IMR-90 (cell line): ENCODE measurements at regions not wholly inside any gene's neighbourhood (a gene's known extent, or its start where the extent isn't known, plus 50 kb on each side); places are given as distances from the start of the nearest gene placed in this dataset.
"Not testable (repeated sequence)": the region's sequence is repeated elsewhere in the genome, so short reads cannot be mapped to it uniquely, and the experiment has no call there.

Source experiments
- ATAC-seq: fragments of 200-7000 bp; cut with Tn5 transposase; 2 replicates; pipeline ENCODE4 v1.9.1; 2020; ENCODE audit warnings: low read depth, mild to moderate bottlenecking, moderate library complexity
- BruUV-seq: library from RNA; stranded (reverse); fragments of 400-500 nt; replicated peaks from 2 replicates; lab custom pipeline; 2021; lab: Mats Ljungman, UMichigan
- CTCF ChIA-PET: fragments of 300-600 bp; formaldehyde crosslinking; extraction: SDS; loops from one replicate; lab custom pipeline; 2021; ENCODE audit warnings: antibody characterized with exemption; lab: Yijun Ruan, JAX
- POLR2A ChIA-PET: fragments of 300-600 bp; sonication (Branson Sonifier 250); formaldehyde crosslinking; loops from one replicate; lab custom pipeline; 2022; ENCODE audit warnings: antibody characterized with exemption; ENCODE audit not compliant: unreplicated experiment; lab: Charles Lee
- DNase-seq: peaks from one replicate; pipeline ENCODE4 v3.0.0; 2013
- H2AFZ ChIP-seq: replicated peaks from 2 replicates; pipeline ENCODE3; 2013; ENCODE audit warnings: low read length, mild to moderate bottlenecking; ENCODE audit not compliant: poor library complexity
- H2AK5ac ChIP-seq: 2 replicates; pipeline ENCODE4 v1.6.1; 2013; ENCODE audit warnings: low read depth, low read length, inconsistent platforms
- H2AK9ac ChIP-seq: replicated peaks from 2 replicates; pipeline ENCODE3; 2013; ENCODE audit warnings: mild to moderate bottlenecking, low read depth, low read length, moderate library complexity; ENCODE audit not compliant: poor library complexity
- H2BK120ac ChIP-seq: 2 replicates; pipeline ENCODE4 v1.6.1; 2013; ENCODE audit warnings: low read depth, low read length, inconsistent platforms
- H2BK15ac ChIP-seq: 3 replicates; pipeline ENCODE4 v1.6.1; 2013; ENCODE audit warnings: low read depth, low read length, inconsistent platforms
- H2BK20ac ChIP-seq: 2 replicates; pipeline ENCODE4 v1.6.1; 2013; ENCODE audit warnings: low read depth, mild to moderate bottlenecking, inconsistent platforms, low read length, moderate library complexity
- H2BK5ac ChIP-seq: 2 replicates; pipeline ENCODE4 v1.6.1; 2013; ENCODE audit warnings: mild to moderate bottlenecking, low read depth, low read length, inconsistent platforms; ENCODE audit not compliant: poor library complexity, severe bottlenecking
- H3K14ac ChIP-seq: replicated peaks from 2 replicates; pipeline ENCODE4 v1.6.1; 2013; ENCODE audit warnings: low read depth, low read length, inconsistent platforms
- H3K18ac ChIP-seq: 2 replicates; pipeline ENCODE4 v1.6.1; 2013; ENCODE audit warnings: low read depth, low read length, control low read depth
- H3K23ac ChIP-seq: 2 replicates; pipeline ENCODE4 v1.6.1; 2013; ENCODE audit warnings: low read depth, low read length, inconsistent platforms
- H3K27ac ChIP-seq: 2 replicates; pipeline ENCODE4 v1.5.1; 2013; ENCODE audit warnings: mild to moderate bottlenecking, control low read depth, low read length; ENCODE audit not compliant: insufficient read depth
- H3K27me3 ChIP-seq: 2 replicates; pipeline ENCODE4 v1.6.1; 2013; ENCODE audit warnings: low read length; ENCODE audit not compliant: control insufficient read depth, insufficient read depth
- H3K36me3 ChIP-seq: 2 replicates; pipeline ENCODE4 v1.6.1; 2013; ENCODE audit warnings: low read length, mixed read lengths; ENCODE audit not compliant: control insufficient read depth, insufficient read depth
- H3K4ac ChIP-seq: 2 replicates; pipeline ENCODE4 v1.6.1; 2013; ENCODE audit warnings: low read depth, low read length, inconsistent platforms
- H3K4me1 ChIP-seq: 2 replicates; pipeline ENCODE4 v1.6.1; 2013; ENCODE audit warnings: low read length, mixed read lengths; ENCODE audit not compliant: control insufficient read depth, insufficient read depth
- H3K4me2 ChIP-seq: 2 replicates; pipeline ENCODE4 v1.6.1; 2013; ENCODE audit warnings: low read depth, mild to moderate bottlenecking, control low read depth, low read length, moderate library complexity
- H3K4me3 ChIP-seq: 2 replicates; pipeline ENCODE4 v1.5.1; 2013; ENCODE audit warnings: low read depth, mild to moderate bottlenecking, control low read depth, low read length, moderate library complexity; ENCODE audit not compliant: insufficient read depth
- H3K56ac ChIP-seq: 2 replicates; pipeline ENCODE4 v1.6.1; 2013; ENCODE audit warnings: low read length, inconsistent platforms; ENCODE audit not compliant: insufficient read depth; ENCODE audit errors: extremely low read depth
- H3K79me1 ChIP-seq, 2 experiments: 2 replicates each; pipeline ENCODE4 v1.6.1; 2013; ENCODE audit warnings: low read length in 2 of 2, inconsistent platforms in 1 of 2, low read depth in 1 of 2
- H3K9ac ChIP-seq: 2 replicates; pipeline ENCODE4 v1.6.1; 2013; ENCODE audit warnings: low read depth, low read length, control low read depth
- H3K9me1 ChIP-seq: 2 replicates; pipeline ENCODE4 v1.6.1; 2013; ENCODE audit warnings: low read length, inconsistent platforms; ENCODE audit not compliant: insufficient read depth
- H3K9me3 ChIP-seq: 2 replicates; pipeline ENCODE4 v1.6.1; 2013; ENCODE audit warnings: low read length; ENCODE audit not compliant: control insufficient read depth, insufficient read depth
- H4K20me1 ChIP-seq: 2 replicates; pipeline ENCODE4 v1.6.1; 2013; ENCODE audit warnings: low read length, inconsistent platforms; ENCODE audit not compliant: insufficient read depth
- H4K5ac ChIP-seq: 2 replicates; pipeline ENCODE4 v1.6.1; 2013; ENCODE audit warnings: mild to moderate bottlenecking, low read depth, low read length, control low read depth
- H4K8ac ChIP-seq, 2 experiments: 2 replicates each; pipeline ENCODE4 v1.6.1; 2013; ENCODE audit warnings: low read depth in 2 of 2, low read length in 2 of 2, control low read depth in 1 of 2, inconsistent platforms in 1 of 2
- H4K91ac ChIP-seq: 2 replicates; pipeline ENCODE4 v1.6.1; 2013; ENCODE audit warnings: low read depth, low read length, inconsistent platforms; ENCODE audit not compliant: insufficient read depth
- WGBS, 2 experiments: methylation state at CpG; one replicate each; pipeline versions ENCODE4 v1.1.5 to v1.1.7; 2013; ENCODE audit warnings: missing lambda C conversion rate in 2 of 2; ENCODE audit not compliant: insufficient read length in 1 of 2; ENCODE audit errors: extremely low coverage in 2 of 2; 5-methylcytosine and 5-hydroxymethylcytosine counted together
- dilution Hi-C: fragments of 300-500 bp; cut with HindIII; formaldehyde crosslinking; loops from one replicate; pipeline ENCODE4 v1.14.3; 2018; ENCODE audit warnings: low sequenced_read_pairs; ENCODE audit not compliant: unreplicated experiment
- in situ Hi-C: fragments of 300-500 bp; cut with MboI; formaldehyde crosslinking; loops from 3 replicates; pipeline ENCODE4 v1.14.3; 2019; ENCODE audit warnings: low sequenced_read_pairs, inconsistent platforms, mixed read lengths
- intact Hi-C: fragments of 100-400 bp; cut with micrococcal nuclease; formaldehyde crosslinking; loops from 2 replicates; pipeline ENCODE4 v1.10.0; 2022

GRCh38 chr16:88206516-88206915 lies 176.2 kb upstream of the ZNF469 start:
- in situ Hi-C loops, H2BK120ac ChIP-seq, H2AK9ac ChIP-seq, H3K9ac ChIP-seq, H4K8ac ChIP-seq, H3K23ac ChIP-seq, H4K91ac ChIP-seq, H3K4ac ChIP-seq, H3K9me3 ChIP-seq, intact Hi-C loops, DNase-seq, H2AK5ac ChIP-seq, H3K9me1 ChIP-seq, H3K79me1 ChIP-seq, POLR2A ChIA-PET, dilution Hi-C loops, H3K4me2 ChIP-seq, H3K4me1 ChIP-seq, CTCF ChIA-PET, H3K18ac ChIP-seq, H4K20me1 ChIP-seq, H4K5ac ChIP-seq, H3K36me3 ChIP-seq, H3K4me3 ChIP-seq, ATAC-seq, H2BK5ac ChIP-seq, H3K27ac ChIP-seq, H3K27me3 ChIP-seq, H2BK20ac ChIP-seq, H2AFZ ChIP-seq, H3K56ac ChIP-seq, BruUV-seq, H2BK15ac ChIP-seq, H3K14ac ChIP-seq: not testable (repeated sequence)
- 84% methylated on average over 3 of the region's 22 CpGs; no CpG with 5 or more reads in 1 of the 2 experiments for WGBS, 2 experiments
